GM19372 (cell line): ENCODE measurements at regions not wholly inside any gene's neighbourhood (a gene's known extent, or its start where the extent isn't known, plus 50 kb on each side); places are given as distances from the start of the nearest gene placed in this dataset.

Experiments
- ATAC-seq: cut with Tn5 transposase; IDR thresholded peaks from one replicate; pipeline ENCODE4 v1.9.1; 2021; ENCODE audit warnings: mild to moderate bottlenecking, low read depth, moderate library complexity; ENCODE audit not compliant: unreplicated experiment

DNA sequence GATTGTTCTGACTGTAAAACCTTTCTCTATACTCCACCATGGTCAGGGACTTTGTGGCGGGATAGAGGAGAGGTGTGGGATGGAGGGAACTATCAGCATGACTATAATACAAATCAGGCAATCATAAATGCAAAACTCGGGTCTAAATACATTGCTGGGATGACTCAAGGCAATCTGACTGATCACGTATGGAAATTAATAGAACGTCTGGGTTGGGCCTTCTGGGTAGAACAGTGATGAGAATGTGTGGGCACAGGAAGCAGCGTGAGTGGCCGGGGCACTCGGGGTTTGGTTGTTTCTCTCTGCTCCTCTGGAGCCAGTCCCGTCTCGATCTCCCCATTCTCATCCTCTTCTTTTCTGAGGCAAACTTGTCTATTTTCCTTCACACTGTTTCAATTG, 485.8 kb downstream of the VRK1 start:
- ATAC-seq = no peak

DNA sequence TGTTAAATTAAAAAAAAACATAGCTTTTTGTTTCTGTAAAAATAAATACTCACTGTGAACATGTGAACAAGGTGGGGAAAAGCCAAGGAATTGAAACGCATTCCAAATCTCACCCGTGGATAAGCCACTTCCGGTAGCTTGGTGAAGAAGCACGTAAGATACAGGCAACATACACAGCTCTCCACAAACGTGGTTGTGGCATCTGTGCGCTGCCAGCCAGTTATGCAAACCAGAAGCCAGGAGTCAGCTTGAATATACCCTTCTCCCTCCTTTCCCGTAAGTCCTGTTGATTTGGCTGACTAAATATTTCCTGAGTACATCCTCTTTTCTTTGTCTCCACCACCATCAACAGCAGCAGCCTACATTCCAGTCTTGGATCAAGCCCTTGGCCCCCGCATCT, 486.2 kb downstream of the VRK1 start:
- ATAC-seq = no peak

- ATAC-seq = no peak
Observed at GRCh38 chr14:97283841-97284240, 486.7 kb downstream of the VRK1 start.

DNA sequence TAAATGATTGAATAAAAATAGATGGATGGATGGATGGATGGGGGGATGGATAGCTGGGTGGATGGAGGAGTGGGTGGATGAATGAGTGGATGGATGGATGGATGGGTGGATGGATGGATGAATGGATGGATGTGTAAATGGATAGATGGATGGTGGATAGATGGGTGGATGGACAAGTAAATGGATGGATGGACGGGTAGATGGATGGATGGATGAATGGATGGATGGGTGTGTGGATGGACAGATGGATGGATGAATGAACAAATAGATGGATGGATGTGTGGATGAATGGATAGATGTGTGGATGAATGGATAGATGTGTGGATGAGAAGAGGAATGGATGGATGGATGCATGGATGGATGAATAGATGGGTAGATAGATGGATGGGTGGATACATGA, 490.8 kb downstream of the VRK1 start:
- ATAC-seq = no peak

- ATAC-seq = no peak
Observed at GRCh38 chr14:97290065-97290464, 492.9 kb downstream of the VRK1 start.

- no peak for ATAC-seq
Observed at GRCh38 chr14:97290977-97291376, 493.8 kb downstream of the VRK1 start.

DNA sequence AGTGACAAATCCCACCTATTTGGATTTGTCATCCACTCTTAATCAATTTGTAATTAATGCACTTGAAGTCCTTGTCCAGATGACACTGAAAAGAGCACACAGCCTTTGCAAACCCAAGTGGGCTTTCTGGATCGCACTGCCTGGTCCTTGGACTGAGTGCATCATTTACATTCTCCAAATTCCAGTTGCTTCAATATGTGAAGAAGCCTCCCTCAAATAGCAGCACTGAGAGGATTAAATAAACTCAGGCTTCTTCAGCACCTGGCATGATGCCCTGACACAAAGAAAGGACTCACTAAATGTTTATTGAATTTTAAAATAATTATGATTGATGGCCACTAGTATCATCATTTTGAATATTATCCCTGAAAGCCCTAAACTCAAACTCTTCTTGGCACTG, 496.5 kb downstream of the VRK1 start:
- no peak for ATAC-seq

GRCh38 chr14:97295108-97295710, 498.0 kb downstream of the VRK1 start:
- ATAC-seq = no peak

DNA sequence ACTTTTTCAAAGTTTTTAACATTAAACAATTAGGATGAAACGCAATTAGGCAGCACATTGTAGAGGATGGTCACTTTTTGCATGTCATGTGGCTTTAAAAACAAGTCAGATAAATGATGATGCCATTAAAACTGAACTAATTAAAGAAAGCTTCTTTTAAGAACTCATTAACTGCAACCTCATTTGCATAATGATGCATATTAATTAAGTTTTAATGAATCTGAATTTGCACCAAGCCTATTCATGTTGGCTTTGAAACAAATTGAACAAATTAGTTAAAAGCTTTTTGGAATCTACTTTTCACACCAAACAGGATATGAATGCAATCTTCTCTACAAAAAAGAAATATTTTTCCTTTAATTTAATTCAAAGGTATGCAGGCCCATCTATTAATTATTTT, 499.0 kb downstream of the VRK1 start:
- ATAC-seq = no peak

DNA sequence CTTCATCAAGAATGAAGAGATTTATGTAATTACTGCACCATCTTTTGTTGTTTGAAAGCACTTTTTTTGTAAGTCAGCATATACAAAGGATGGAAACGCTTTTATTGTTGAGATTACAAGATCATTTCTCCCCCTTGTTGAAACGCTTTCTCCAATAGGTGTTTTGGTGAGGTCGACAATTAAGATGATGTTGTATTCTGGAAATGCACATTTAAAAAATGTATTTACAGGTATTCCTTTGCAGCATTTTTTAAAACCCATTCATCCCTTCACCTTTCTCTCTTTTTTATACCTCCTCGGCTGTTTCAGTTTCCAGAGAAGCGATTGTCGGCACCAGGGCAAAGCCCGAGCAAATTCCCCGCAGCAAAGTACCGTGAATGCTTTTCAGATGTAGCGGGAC, 499.9 kb downstream of the VRK1 start:
- no peak for ATAC-seq

- no peak for ATAC-seq
Observed at GRCh38 chr14:97298331-97298730, 501.1 kb downstream of the VRK1 start.

- no peak for ATAC-seq
Observed at GRCh38 chr14:97298736-97299135, 501.6 kb downstream of the VRK1 start.

DNA sequence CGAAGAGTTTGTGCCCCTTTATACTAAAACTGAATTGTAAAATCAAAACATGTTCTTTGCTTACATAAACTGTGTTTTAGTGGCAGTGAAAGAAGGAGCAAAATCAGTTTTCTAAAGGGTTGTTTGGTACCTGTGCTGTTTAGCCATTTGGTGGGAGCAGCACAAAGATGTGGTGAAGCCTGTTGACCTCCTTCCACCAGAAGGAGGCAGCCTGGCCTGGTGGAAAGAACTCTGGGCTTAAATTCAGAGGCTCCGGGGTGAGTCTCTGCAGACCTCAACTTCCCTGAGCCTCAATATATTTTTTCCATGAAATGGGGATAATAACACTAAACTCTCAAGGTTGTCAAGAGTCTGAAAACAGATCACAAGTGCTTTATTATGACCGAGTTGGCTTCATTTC, 502.5 kb downstream of the VRK1 start:
- no peak for ATAC-seq

GRCh38 chr14:97301931-97302559, 504.9 kb downstream of the VRK1 start:
- no peak for ATAC-seq

- ATAC-seq = no peak
Observed at GRCh38 chr14:97306133-97306759, 509.1 kb downstream of the VRK1 start.

DNA sequence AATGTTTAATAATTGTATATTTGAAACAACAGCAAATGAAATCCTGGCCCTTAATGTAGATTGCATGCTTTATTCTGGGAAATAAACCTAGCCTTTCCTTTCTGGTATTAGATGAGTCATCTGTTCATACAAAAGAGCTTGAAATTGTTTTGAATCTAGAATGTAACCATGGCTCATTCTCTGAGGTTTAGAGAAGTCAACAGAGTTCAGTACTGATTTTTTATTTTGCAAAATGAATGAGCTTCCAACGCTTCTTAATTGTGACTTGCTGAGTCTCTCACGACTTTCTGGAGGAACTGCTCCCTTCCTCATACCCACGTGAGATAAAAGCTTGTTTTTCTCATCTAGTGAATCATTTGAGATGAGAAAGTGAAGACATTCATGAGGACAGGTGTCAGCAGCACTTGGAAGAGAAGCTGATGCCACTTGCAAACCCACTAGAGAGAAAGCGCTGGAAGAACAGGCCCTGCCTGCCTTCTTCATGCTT, 509.6 kb downstream of the VRK1 start:
- no peak for ATAC-seq

GRCh38 chr14:97311411-97311810, 514.2 kb downstream of the VRK1 start:
- ATAC-seq = no peak

DNA sequence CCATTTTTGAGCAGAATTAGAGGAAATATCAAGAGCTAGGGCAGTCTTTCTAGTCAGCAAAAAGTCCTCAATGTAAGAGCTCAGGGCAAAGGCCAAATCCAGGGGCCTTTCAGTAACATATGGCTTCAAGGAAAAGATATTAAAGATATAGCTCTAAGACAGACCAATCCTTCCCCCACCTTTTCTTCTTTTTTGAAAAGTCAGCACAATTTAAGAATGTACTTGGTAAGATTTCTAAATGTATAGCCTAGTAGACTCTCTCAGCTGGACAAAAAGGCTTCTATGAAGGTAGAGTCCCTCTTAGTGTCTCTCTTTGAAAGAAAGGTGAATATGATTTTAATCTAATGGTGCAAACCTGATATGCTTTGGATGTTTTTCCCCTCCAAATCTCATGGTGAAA, 515.7 kb downstream of the VRK1 start:
- no peak for ATAC-seq

- no peak for ATAC-seq
Observed at GRCh38 chr14:97315790-97316189, 518.6 kb downstream of the VRK1 start.

DNA sequence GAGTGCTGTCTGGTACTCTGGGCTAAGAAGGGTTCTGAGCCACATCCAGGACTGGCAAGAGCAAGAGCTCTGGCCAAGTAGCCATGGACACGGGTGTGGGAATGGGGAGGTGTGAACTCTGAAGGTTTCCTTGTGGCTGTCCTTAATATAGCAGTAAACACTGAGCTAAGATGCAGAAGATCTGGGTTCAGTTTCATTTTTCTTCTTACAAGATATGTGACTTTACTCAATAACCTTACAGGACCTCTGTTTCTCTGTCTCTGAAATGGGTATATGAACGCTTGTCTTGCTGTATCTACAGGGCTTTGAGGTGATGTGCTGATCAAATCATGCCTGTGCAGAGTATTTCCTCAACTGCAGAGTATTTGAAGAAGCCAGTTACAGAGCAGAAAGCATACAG, 521.2 kb downstream of the VRK1 start:
- ATAC-seq = no peak

DNA sequence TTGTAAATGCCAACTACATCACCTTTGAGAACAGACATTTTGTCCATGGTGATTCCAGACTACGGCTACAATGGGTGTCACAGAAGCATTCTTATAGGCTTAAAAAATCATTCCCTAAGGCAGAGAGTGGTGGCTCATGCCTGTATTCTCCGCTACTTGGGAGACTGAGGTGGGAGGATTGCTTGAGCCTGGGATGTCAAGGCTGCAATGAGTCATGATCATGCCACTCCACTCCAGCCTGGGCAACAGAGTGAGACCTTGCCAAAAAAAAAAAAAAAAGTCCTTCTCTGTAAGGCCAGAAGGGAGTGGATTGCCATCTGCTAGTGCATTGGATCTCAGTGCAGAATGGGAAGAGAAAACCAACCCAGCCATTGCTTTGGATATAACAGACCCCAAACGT, 522.5 kb downstream of the VRK1 start:
- ATAC-seq = no peak

- no peak for ATAC-seq
Observed at GRCh38 chr14:97328743-97329142, 531.6 kb downstream of the VRK1 start.
